ENCODE measurements at regions not wholly inside any gene's neighbourhood (a gene's known extent, or its start where the extent isn't known, plus 50 kb on each side); places are given as distances from the start of the nearest gene placed in this dataset.
"Not testable (repeated sequence)": the region's sequence is repeated elsewhere in the genome, so short reads cannot be mapped to it uniquely, and the experiment has no call there.

- no peaks in the 10 kb centered on the region for H3K36me3 Mint-ChIP-seq (ENCODE audit: low read depth)
- H3K4me3 Mint-ChIP-seq, result no peak overlapping the region
- peaks cover 29% of the 10 kb centered on the region for H3K9me3 Mint-ChIP-seq
- H3K4me1 Mint-ChIP-seq, result peaks cover 10% of the 10 kb centered on the region
- peak; percentile 4 for DNase-seq
- no peak overlapping the region for H3K27ac Mint-ChIP-seq
- H3K27me3 Mint-ChIP-seq (ENCODE audit: low read depth, poor library complexity), result peaks cover 3% of the 10 kb centered on the region
- no peak for TF ChIP-seq CTCF (IDR thresholded peaks at IDR 0.05)
Observed at GRCh38 chr4:97396605-97397004, 746.7 kb downstream of the STPG2 start.

DNA sequence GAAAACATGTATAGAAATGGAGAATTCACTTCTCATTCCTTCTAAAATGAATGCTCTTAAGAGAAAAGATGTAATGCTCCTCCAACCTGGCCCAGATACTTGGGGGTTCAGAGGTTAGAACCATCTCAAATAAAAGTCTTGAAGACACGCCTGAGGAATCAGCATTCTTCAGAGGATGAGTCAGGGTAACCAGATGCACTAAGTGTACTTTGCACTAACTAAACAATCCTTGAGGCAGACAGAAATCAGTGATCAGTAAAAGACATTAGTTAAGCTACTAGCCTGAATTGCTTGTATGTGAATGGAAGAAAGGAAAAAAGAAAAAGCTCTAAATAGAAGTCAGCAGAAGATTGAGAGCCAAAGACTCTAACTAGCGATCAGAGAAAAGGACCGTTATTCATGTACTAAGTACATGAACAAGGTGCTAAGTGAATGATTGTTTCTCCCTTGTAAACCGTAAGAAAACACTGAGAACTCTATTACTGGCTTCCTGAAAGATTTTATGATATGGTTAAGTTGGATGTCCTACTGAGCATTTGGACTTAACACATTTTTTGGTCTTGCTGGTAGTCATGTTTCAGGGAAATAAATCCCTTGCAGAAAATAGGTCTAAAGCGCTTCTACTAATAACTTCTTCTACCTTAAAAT is 738.3 kb downstream of the STPG2 start:
- no peak overlapping the region for H3K27ac Mint-ChIP-seq
- H3K4me1 Mint-ChIP-seq, result no peaks in the 10 kb centered on the region
- DNase-seq, result no peak
- no peaks in the 10 kb centered on the region for H3K27me3 Mint-ChIP-seq (ENCODE audit: low read depth, poor library complexity)
- peaks cover 21% of the 10 kb centered on the region for H3K9me3 Mint-ChIP-seq
- no peak for TF ChIP-seq CTCF (IDR thresholded peaks at IDR 0.05)
- H3K4me3 Mint-ChIP-seq, result no peak overlapping the region
- no peaks in the 10 kb centered on the region for H3K36me3 Mint-ChIP-seq (ENCODE audit: low read depth)

DNA sequence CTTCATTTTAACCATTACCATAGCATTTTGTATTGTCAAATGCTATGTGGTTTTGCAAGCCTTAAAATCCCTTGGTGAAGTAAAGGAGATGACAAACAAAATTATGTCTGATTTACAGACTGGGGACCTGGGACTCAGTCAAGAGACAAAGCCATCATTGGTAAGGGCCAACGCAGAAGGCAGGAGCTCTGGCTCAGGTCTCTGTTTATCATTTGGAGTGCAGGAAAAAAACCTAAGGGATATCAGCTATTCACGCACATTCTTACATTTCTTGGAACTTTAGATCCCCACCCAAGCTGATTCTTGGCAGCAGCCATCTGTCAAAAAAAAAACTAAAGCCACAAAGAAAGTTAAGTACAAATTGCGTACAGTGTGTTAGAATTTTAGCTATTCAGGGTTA is 731.9 kb downstream of the STPG2 start:
- no peak for TF ChIP-seq CTCF (IDR thresholded peaks at IDR 0.05)
- H3K27ac Mint-ChIP-seq, result no peak overlapping the region
- no peaks in the 10 kb centered on the region for H3K27me3 Mint-ChIP-seq (ENCODE audit: low read depth, poor library complexity)
- H3K36me3 Mint-ChIP-seq (ENCODE audit: low read depth), result no peaks in the 10 kb centered on the region
- no peaks in the 10 kb centered on the region for H3K9me3 Mint-ChIP-seq
- no peak for DNase-seq
- no peak overlapping the region for H3K4me3 Mint-ChIP-seq
- peaks cover 5% of the 10 kb centered on the region for H3K4me1 Mint-ChIP-seq

DNA sequence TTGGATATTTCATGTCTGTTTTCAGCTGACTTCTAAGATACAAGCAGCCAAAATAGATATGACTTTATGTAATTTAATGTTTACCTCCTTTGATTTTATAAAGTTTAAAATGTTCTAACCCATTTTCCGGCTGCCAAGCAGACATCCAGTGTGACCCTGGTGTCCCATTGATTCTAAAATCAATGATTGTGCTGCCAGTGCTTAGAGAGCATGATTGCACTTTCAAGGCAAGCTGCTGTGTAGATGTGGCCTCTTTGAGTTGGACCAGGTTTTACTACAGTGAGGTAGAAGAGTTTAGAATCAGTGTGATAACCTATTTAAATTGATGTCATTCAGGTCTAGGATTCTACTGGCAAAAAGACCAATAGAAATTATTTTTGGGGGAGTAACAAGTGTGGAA is 730.9 kb downstream of the STPG2 start:
- peaks cover 5% of the 10 kb centered on the region for H3K4me1 Mint-ChIP-seq
- no peak for DNase-seq
- no peak overlapping the region for H3K27ac Mint-ChIP-seq
- H3K36me3 Mint-ChIP-seq (ENCODE audit: low read depth), result no peaks in the 10 kb centered on the region
- no peaks in the 10 kb centered on the region for H3K9me3 Mint-ChIP-seq
- no peaks in the 10 kb centered on the region for H3K27me3 Mint-ChIP-seq (ENCODE audit: low read depth, poor library complexity)
- H3K4me3 Mint-ChIP-seq, result no peak overlapping the region
- TF ChIP-seq CTCF (IDR thresholded peaks at IDR 0.05), result no peak

GRCh38 chr4:97414161-97414560 is 729.1 kb downstream of the STPG2 start:
- H3K36me3 Mint-ChIP-seq (ENCODE audit: low read depth), result no peaks in the 10 kb centered on the region
- TF ChIP-seq CTCF (IDR thresholded peaks at IDR 0.05), result no peak
- H3K4me1 Mint-ChIP-seq, result peaks cover 5% of the 10 kb centered on the region
- H3K4me3 Mint-ChIP-seq, result no peak overlapping the region
- no peak overlapping the region for H3K27ac Mint-ChIP-seq
- H3K9me3 Mint-ChIP-seq, result peaks cover 14% of the 10 kb centered on the region
- no peak for DNase-seq
- no peaks in the 10 kb centered on the region for H3K27me3 Mint-ChIP-seq (ENCODE audit: low read depth, poor library complexity)

DNA sequence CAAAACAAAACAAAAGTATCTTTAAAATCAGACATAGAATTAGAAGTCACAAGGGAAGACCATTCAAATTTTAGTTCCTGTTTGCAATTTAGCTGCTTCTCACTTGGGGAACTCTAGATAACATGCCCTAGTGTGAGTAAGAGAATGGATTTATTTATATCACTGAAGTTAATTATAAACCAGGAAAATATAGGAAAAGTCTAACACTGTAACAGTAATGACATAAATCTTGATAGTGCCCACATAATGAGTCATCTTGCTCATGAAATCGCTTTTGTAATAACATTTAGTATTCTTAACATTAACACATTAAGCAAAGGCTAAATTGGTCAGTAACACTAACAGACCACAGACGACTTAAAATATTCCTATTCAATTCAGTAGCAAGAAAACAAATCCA is 710.7 kb downstream of the STPG2 start:
- no peak for DNase-seq
- Mint-ChIP-seq H3K36me3 (ENCODE audit: low read depth) (no peaks in the 10 kb centered on the region), H3K4me1 (no peaks in the 10 kb centered on the region), H3K9me3 (peaks cover 26% of the 10 kb centered on the region), H3K4me3 (no peak overlapping the region), H3K27me3 (ENCODE audit: low read depth, poor library complexity) (no peaks in the 10 kb centered on the region), H3K27ac (no peak overlapping the region)
- TF ChIP-seq CTCF (IDR thresholded peaks at IDR 0.05), result no peak

GRCh38 chr4:97437998-97438705 is 705.1 kb downstream of the STPG2 start:
- not testable (repeated sequence) for H3K27me3 Mint-ChIP-seq (ENCODE audit: low read depth, poor library complexity); H3K4me3 Mint-ChIP-seq; H3K4me1 Mint-ChIP-seq; DNase-seq; H3K27ac Mint-ChIP-seq; H3K36me3 Mint-ChIP-seq (ENCODE audit: low read depth)
- H3K9me3 Mint-ChIP-seq, result peaks cover 24% of the 10 kb centered on the region
